HepG2 (cell line): ENCODE measurements at regions not wholly inside any gene's neighbourhood (a gene's known extent, or its start where the extent isn't known, plus 50 kb on each side); places are given as distances from the start of the nearest gene placed in this dataset.
A peak's percentile ranks its signal among the peaks of the same experiment; 100 is the strongest.

Experiments
- ASH2L ChIP-seq: fragments of 300-600, 200-600 bp; sonication (generic); IDR thresholded peaks from 2 replicates; pipeline ENCODE4 v1.7.0; 2017; ENCODE audit warnings: low read depth, mild to moderate bottlenecking, moderate library complexity, mixed read lengths, low read length; ENCODE audit not compliant: insufficient read length
- ESRRA ChIP-seq: sonication (generic); formaldehyde crosslinking; IDR thresholded peaks from 2 replicates; pipeline ENCODE4 v1.5.1; 2020; ENCODE audit warnings: mild to moderate bottlenecking, low read depth, missing genetic modification reagents
- GMEB1 ChIP-seq: sonication (generic); formaldehyde crosslinking; IDR thresholded peaks from 2 replicates; pipeline ENCODE4 v1.5.1; 2020; ENCODE audit warnings: missing genetic modification reagents, mild to moderate bottlenecking, borderline replicate concordance
- HNF4A ChIP-seq: sonication (generic); formaldehyde crosslinking; IDR thresholded peaks from 2 replicates; pipeline ENCODE4 v1.4.0; 2020; ENCODE audit warnings: missing genetic modification reagents
- HNF4G ChIP-seq, 2 experiments: sonication (generic) in 1 of 2; formaldehyde crosslinking in 1 of 2; IDR thresholded peaks; 2 replicates each; pipeline versions ENCODE4 v1.4.0 to v1.6.1; 2011 to 2020; ENCODE audit warnings: borderline replicate concordance in 2 of 2, low read depth in 2 of 2, mild to moderate bottlenecking in 2 of 2, low read length in 1 of 2, missing genetic modification reagents in 1 of 2, moderate library complexity in 1 of 2
- IRX3 ChIP-seq: sonication (generic); formaldehyde crosslinking; IDR thresholded peaks from 2 replicates; pipeline ENCODE4 v1.8.1; 2023; ENCODE audit warnings: mild to moderate bottlenecking, low read depth, missing genetic modification reagents, borderline replicate concordance
- NFYC ChIP-seq: IDR thresholded peaks from 2 replicates; pipeline ENCODE4 v1.6.1; 2016; ENCODE audit warnings: missing genetic modification reagents, missing compliant biosample characterization
- PHF21A ChIP-seq: sonication (generic); formaldehyde crosslinking; IDR thresholded peaks from 2 replicates; pipeline ENCODE4 v1.5.0; 2020; ENCODE audit warnings: mild to moderate bottlenecking, missing genetic modification reagents
- POGZ ChIP-seq: sonication (generic); formaldehyde crosslinking; IDR thresholded peaks from 2 replicates; pipeline ENCODE4 v1.4.0; 2020; ENCODE audit warnings: mild to moderate bottlenecking, missing genetic modification reagents
- RARA ChIP-seq: IDR thresholded peaks from 2 replicates; pipeline ENCODE4 v1.6.1; 2016; ENCODE audit warnings: missing genetic modification reagents, missing compliant biosample characterization
- RCOR2 ChIP-seq: IDR thresholded peaks from 2 replicates; pipeline ENCODE4 v1.6.1; 2016; ENCODE audit warnings: missing biosample characterization, missing genetic modification reagents
- RORA ChIP-seq: sonication (generic); formaldehyde crosslinking; IDR thresholded peaks from 2 replicates; pipeline ENCODE4 v1.5.0; 2020; ENCODE audit warnings: mild to moderate bottlenecking, missing genetic modification reagents, moderate library complexity
- RXRB ChIP-seq: IDR thresholded peaks from 2 replicates; pipeline ENCODE4 v1.6.1; 2016; ENCODE audit warnings: borderline replicate concordance, missing genetic modification reagents, missing compliant biosample characterization
- SATB2 ChIP-seq: sonication (generic); formaldehyde crosslinking; IDR thresholded peaks from 2 replicates; pipeline ENCODE4 v1.5.0; 2020; ENCODE audit warnings: missing genetic modification reagents
- SMARCC2 ChIP-seq: fragments of 450-650 bp; IDR thresholded peaks from 2 replicates; pipeline ENCODE4 v1.6.1; 2017; ENCODE audit warnings: antibody characterized with exemption, mild to moderate bottlenecking
- SOX13 ChIP-seq, 3 experiments: fragments of 450-650 bp in 1 of 3; sonication (generic) in 1 of 3; formaldehyde crosslinking in 1 of 3; IDR thresholded peaks in 2 of 3; conservative IDR thresholded peaks in 1 of 3; 2 replicates each; pipeline versions ENCODE4 v1.5.0 to v1.6.1; 2016 to 2020; ENCODE audit warnings: antibody characterized with exemption in 1 of 3, mild to moderate bottlenecking in 1 of 3, missing compliant biosample characterization in 1 of 3, missing genetic modification reagents in 1 of 3, moderate library complexity in 1 of 3
- SOX6 ChIP-seq, 2 experiments: fragments of 450-650 bp in 1 of 2; sonication (generic) in 1 of 2; formaldehyde crosslinking in 1 of 2; IDR thresholded peaks; 2 replicates each; pipeline versions ENCODE4 v1.4.0 to v1.6.1; 2017 to 2020; ENCODE audit warnings: antibody characterized with exemption in 1 of 2, mild to moderate bottlenecking in 1 of 2, missing genetic modification reagents in 1 of 2
- SP4 ChIP-seq: sonication (generic); formaldehyde crosslinking; IDR thresholded peaks from 2 replicates; pipeline ENCODE4 v1.8.1; 2023; ENCODE audit warnings: mild to moderate bottlenecking, missing genetic modification reagents
- TFDP2 ChIP-seq: sonication (generic); formaldehyde crosslinking; IDR thresholded peaks from 2 replicates; pipeline ENCODE4 v1.4.0; 2020; ENCODE audit warnings: missing genetic modification reagents
- ZFY ChIP-seq: sonication (generic); formaldehyde crosslinking; IDR thresholded peaks from 2 replicates; pipeline ENCODE4 v1.4.0; 2020; ENCODE audit warnings: missing genetic modification reagents
- ZNF350 ChIP-seq: sonication (generic); formaldehyde crosslinking; IDR thresholded peaks from 2 replicates; pipeline ENCODE4 v1.4.0; 2020; ENCODE audit warnings: mild to moderate bottlenecking, low read depth, missing genetic modification reagents, borderline replicate concordance
- ZNF614 ChIP-seq: IDR thresholded peaks from 2 replicates; pipeline ENCODE4 v1.6.1; 2018; ENCODE audit warnings: missing biosample characterization, missing genetic modification reagents, inconsistent platforms, borderline replicate concordance
- ZNF644 ChIP-seq: IDR thresholded peaks from 2 replicates; pipeline ENCODE4 v1.6.1; 2016; ENCODE audit warnings: low read depth
- ZNF703 ChIP-seq: sonication (generic); formaldehyde crosslinking; IDR thresholded peaks from 2 replicates; pipeline ENCODE4 v1.5.1; 2020; ENCODE audit warnings: missing genetic modification reagents, mild to moderate bottlenecking, moderate library complexity, borderline replicate concordance
- ZNF777 ChIP-seq: sonication (generic); formaldehyde crosslinking; IDR thresholded peaks from 2 replicates; pipeline ENCODE4 v1.4.0; 2020; ENCODE audit warnings: missing genetic modification reagents
- ZNF788 ChIP-seq: sonication (generic); formaldehyde crosslinking; IDR thresholded peaks from 2 replicates; pipeline ENCODE4 v1.5.0; 2020; ENCODE audit warnings: mild to moderate bottlenecking, missing genetic modification reagents, borderline replicate concordance
- TF ChIP-seq, protein P1 (sequence below): IDR thresholded peaks from 2 replicates; pipeline ENCODE4 v1.6.1; 2016; ENCODE audit warnings: low read depth

DNA sequence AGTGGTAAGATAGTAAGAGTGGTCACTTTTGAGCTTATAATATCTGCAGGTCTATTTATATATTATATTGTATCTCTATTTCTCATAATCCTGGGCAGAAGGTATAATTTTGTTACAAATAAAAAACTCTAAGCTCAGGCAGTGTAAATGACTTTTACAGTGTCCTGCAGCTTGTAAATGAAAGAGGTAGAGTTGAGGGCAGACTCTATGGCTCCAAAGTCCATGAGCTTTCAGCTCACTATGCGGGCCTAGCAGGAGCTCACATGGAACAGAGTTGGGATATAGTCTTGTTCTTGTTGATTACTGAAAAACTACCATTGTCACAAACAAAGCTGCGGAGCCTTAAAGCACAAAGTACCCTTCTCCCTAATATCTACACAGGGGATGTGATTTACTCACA is 361.4 kb downstream of the LNPK start (continued):
- TF ChIP-seq SOX13 (IDR thresholded peaks at IDR 0.05) (no peak), SOX13 (CRISPR knock-in tag; conservative IDR thresholded peaks at IDR 0.05 in 1 of 2, IDR thresholded peaks at IDR 0.05 in 1 of 2) (0 out of 4 replicates have a peak, but pooled peaks of 1 of the 2 experiments have one; percentile 14), RCOR2 (peak; percentile 34; the same call in 1 of the 2 replicates), ASH2L (peak; percentile 20), ZFY (CRISPR knock-in tag) (peak; percentile 16; the same call in 1 of the 2 replicates), ZNF788 (CRISPR knock-in tag) (no peak), ZNF614 (CRISPR knock-in tag) (no peak), SATB2 (CRISPR knock-in tag) (no peak), POGZ (CRISPR knock-in tag) (peak; percentile 29; the same call in 1 of the 2 replicates), SMARCC2 (no peak), HNF4A (peak; percentile 85), RORA (CRISPR knock-in tag) (no peak), RXRB (peak; percentile 36; the same call in 1 of the 2 replicates), SOX6 (IDR thresholded peaks at IDR 0.05) (no peak), SOX6 (CRISPR knock-in tag; IDR thresholded peaks at IDR 0.05) (0 out of 2 replicates have a peak, but pooled peaks have one; percentile 40), IRX3 (CRISPR knock-in tag) (no peak), HNF4G (IDR thresholded peaks at IDR 0.05; ENCODE audit: borderline replicate concordance, low read depth, low read length) (peak; percentile 69), HNF4G (CRISPR knock-in tag; IDR thresholded peaks at IDR 0.05; ENCODE audit: borderline replicate concordance, low read depth) (no peak; the same call in 1 of the 2 replicates), GMEB1 (CRISPR knock-in tag) (no peak), SP4 (CRISPR knock-in tag) (no peak), ZNF350 (CRISPR knock-in tag) (no peak), ZNF644 (CRISPR knock-in tag) (peak; percentile 63; the same call in 1 of the 2 replicates), ZNF703 (no peak), PHF21A (CRISPR knock-in tag) (no peak), ZNF777 (CRISPR knock-in tag) (no peak), ESRRA (CRISPR knock-in tag) (0 out of 2 replicates have a peak, but pooled peaks have one; percentile 20), NFYC (no peak), RARA (CRISPR knock-in tag) (0 out of 2 replicates have a peak, but pooled peaks have one; percentile 22), TFDP2 (no peak)
- TF ChIP-seq, protein P1, sequence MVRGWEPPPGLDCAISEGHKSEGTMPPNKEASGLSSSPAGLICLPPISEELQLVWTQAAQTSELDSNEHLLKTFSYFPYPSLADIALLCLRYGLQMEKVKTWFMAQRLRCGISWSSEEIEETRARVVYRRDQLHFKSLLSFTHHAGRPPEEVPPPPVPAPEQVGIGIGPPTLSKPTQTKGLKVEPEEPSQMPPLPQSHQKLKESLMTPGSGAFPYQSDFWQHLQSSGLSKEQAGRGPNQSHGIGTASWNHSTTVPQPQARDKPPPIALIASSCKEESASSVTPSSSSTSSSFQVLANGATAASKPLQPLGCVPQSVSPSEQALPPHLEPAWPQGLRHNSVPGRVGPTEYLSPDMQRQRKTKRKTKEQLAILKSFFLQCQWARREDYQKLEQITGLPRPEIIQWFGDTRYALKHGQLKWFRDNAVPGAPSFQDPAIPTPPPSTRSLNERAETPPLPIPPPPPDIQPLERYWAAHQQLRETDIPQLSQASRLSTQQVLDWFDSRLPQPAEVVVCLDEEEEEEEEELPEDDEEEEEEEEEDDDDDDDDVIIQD, result peak; percentile 43; the same call in 1 of the 2 replicates
